B cell (primary cell): ENCODE measurements at regions not wholly inside any gene's neighbourhood (a gene's known extent, or its start where the extent isn't known, plus 50 kb on each side); places are given as distances from the start of the nearest gene placed in this dataset.

Source experiments
- CTCF ChIP-seq: fragments of 200-600 bp; IDR thresholded peaks from one replicate; pipeline ENCODE4 v1.8.0; 2022; ENCODE audit warnings: antibody characterized with exemption, mild to moderate bottlenecking
- EZH2 ChIP-seq: IDR thresholded peaks from 2 replicates; pipeline ENCODE4 v1.6.1; 2012; ENCODE audit warnings: borderline replicate concordance, low read depth, mild to moderate bottlenecking, moderate library complexity, low read length; ENCODE audit not compliant: insufficient read depth, poor library complexity, severe bottlenecking

DNA sequence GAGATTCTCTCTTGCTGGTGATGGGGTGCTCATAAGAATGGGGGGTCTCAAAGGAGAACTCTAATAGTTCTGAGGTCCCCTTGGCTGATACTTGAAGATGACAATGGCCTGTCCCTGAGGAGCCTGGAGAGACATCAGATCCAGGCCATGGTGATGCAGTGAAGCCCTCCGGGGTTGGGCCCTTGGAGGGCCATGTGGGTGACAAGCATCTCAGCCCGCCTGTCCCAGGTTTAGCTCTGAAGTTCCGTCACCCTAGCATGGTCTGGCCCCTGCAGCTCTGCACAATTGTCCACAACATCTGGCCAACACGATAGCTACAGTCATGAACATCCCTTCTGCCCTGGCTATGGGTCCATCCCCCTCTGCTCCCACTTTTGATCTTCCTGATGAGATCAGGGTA is 202.8 kb upstream of the HS6ST1 start:
- TF ChIP-seq CTCF (no peak), EZH2 (no peak)
